ENCODE measurements at regions not wholly inside any gene's neighbourhood (a gene's known extent, or its start where the extent isn't known, plus 50 kb on each side); places are given as distances from the start of the nearest gene placed in this dataset.

- Mint-ChIP-seq H3K9me3 (no peaks in the 10 kb centered on the region), H3K4me1 (ENCODE audit: low read depth) (no peaks in the 10 kb centered on the region), H3K27me3 (ENCODE audit: low read depth) (no peaks in the 10 kb centered on the region), H3K36me3 (ENCODE audit: insufficient read depth) (no peaks in the 10 kb centered on the region), H3K4me3 (no peak overlapping the region)
- no peak for DNase-seq
- no peak for ATAC-seq
Observed at GRCh38 chr5:17146280-17146841, 71.1 kb upstream of the BASP1 start.

- ATAC-seq (no peak), DNase-seq (no peak)
- H3K36me3 Mint-ChIP-seq (ENCODE audit: insufficient read depth): no peaks in the 10 kb centered on the region
- no peaks in the 10 kb centered on the region for H3K9me3 Mint-ChIP-seq
- H3K27me3 Mint-ChIP-seq (ENCODE audit: low read depth): no peaks in the 10 kb centered on the region
- H3K4me1 Mint-ChIP-seq (ENCODE audit: low read depth): no peaks in the 10 kb centered on the region
- H3K4me3 Mint-ChIP-seq: no peak overlapping the region
Observed at GRCh38 chr5:17147170-17147569, 70.3 kb upstream of the BASP1 start.

- no peak for DNase-seq
- Mint-ChIP-seq H3K4me3 (no peak overlapping the region), H3K4me1 (ENCODE audit: low read depth) (no peaks in the 10 kb centered on the region), H3K36me3 (ENCODE audit: insufficient read depth) (no peaks in the 10 kb centered on the region), H3K27me3 (ENCODE audit: low read depth) (no peaks in the 10 kb centered on the region), H3K9me3 (no peaks in the 10 kb centered on the region)
- ATAC-seq: no peak
Observed at GRCh38 chr5:17147617-17148016, 69.8 kb upstream of the BASP1 start.

GRCh38 chr5:17148481-17148880, 69.0 kb upstream of the BASP1 start:
- ATAC-seq (no peak), DNase-seq (no peak)
- Mint-ChIP-seq H3K4me3 (no peak overlapping the region), H3K4me1 (ENCODE audit: low read depth) (no peaks in the 10 kb centered on the region), H3K36me3 (ENCODE audit: insufficient read depth) (no peaks in the 10 kb centered on the region), H3K27me3 (ENCODE audit: low read depth) (no peaks in the 10 kb centered on the region), H3K9me3 (no peaks in the 10 kb centered on the region)

- H3K4me1 Mint-ChIP-seq (ENCODE audit: low read depth): no peaks in the 10 kb centered on the region
- no peaks in the 10 kb centered on the region for H3K36me3 Mint-ChIP-seq (ENCODE audit: insufficient read depth)
- no peaks in the 10 kb centered on the region for H3K9me3 Mint-ChIP-seq
- DNase-seq (no peak), ATAC-seq (no peak)
- no peak overlapping the region for H3K4me3 Mint-ChIP-seq
- no peaks in the 10 kb centered on the region for H3K27me3 Mint-ChIP-seq (ENCODE audit: low read depth)
Observed at GRCh38 chr5:17149786-17150185, 67.6 kb upstream of the BASP1 start.

GRCh38 chr5:17150531-17150930, 66.9 kb upstream of the BASP1 start:
- no peak for DNase-seq
- H3K36me3 Mint-ChIP-seq (ENCODE audit: insufficient read depth): no peaks in the 10 kb centered on the region
- H3K4me1 Mint-ChIP-seq (ENCODE audit: low read depth): no peaks in the 10 kb centered on the region
- no peak overlapping the region for H3K4me3 Mint-ChIP-seq
- ATAC-seq: no peak
- no peaks in the 10 kb centered on the region for H3K27me3 Mint-ChIP-seq (ENCODE audit: low read depth)
- H3K9me3 Mint-ChIP-seq: no peaks in the 10 kb centered on the region

GRCh38 chr5:17151686-17152085, 65.7 kb upstream of the BASP1 start:
- Mint-ChIP-seq H3K9me3 (no peaks in the 10 kb centered on the region), H3K36me3 (ENCODE audit: insufficient read depth) (no peaks in the 10 kb centered on the region), H3K4me3 (no peak overlapping the region), H3K27me3 (ENCODE audit: low read depth) (no peaks in the 10 kb centered on the region), H3K4me1 (ENCODE audit: low read depth) (no peaks in the 10 kb centered on the region)
- ATAC-seq (no peak), DNase-seq (no peak)

GRCh38 chr5:17154211-17154996, 63.0 kb upstream of the BASP1 start:
- H3K27me3 Mint-ChIP-seq (ENCODE audit: low read depth): no peaks in the 10 kb centered on the region
- DNase-seq: no peak
- H3K4me1 Mint-ChIP-seq (ENCODE audit: low read depth): no peaks in the 10 kb centered on the region
- no peaks in the 10 kb centered on the region for H3K9me3 Mint-ChIP-seq
- H3K36me3 Mint-ChIP-seq (ENCODE audit: insufficient read depth): no peaks in the 10 kb centered on the region
- H3K4me3 Mint-ChIP-seq: no peak overlapping the region
- ATAC-seq: no peak

GRCh38 chr5:17156463-17156862, 61.0 kb upstream of the BASP1 start:
- no peaks in the 10 kb centered on the region for H3K27me3 Mint-ChIP-seq (ENCODE audit: low read depth)
- H3K9me3 Mint-ChIP-seq: no peaks in the 10 kb centered on the region
- H3K36me3 Mint-ChIP-seq (ENCODE audit: insufficient read depth): no peaks in the 10 kb centered on the region
- ATAC-seq: no peak
- H3K4me1 Mint-ChIP-seq (ENCODE audit: low read depth): no peaks in the 10 kb centered on the region
- no peak overlapping the region for H3K4me3 Mint-ChIP-seq
- no peak for DNase-seq

- Mint-ChIP-seq H3K27me3 (ENCODE audit: low read depth) (no peaks in the 10 kb centered on the region), H3K9me3 (no peaks in the 10 kb centered on the region), H3K4me1 (ENCODE audit: low read depth) (no peaks in the 10 kb centered on the region), H3K36me3 (ENCODE audit: insufficient read depth) (no peaks in the 10 kb centered on the region), H3K4me3 (no peak overlapping the region)
- DNase-seq (no peak), ATAC-seq (no peak)
Observed at GRCh38 chr5:17157294-17157693, 60.1 kb upstream of the BASP1 start.

GRCh38 chr5:17157916-17158529, 59.4 kb upstream of the BASP1 start:
- Mint-ChIP-seq H3K27me3 (ENCODE audit: low read depth) (no peaks in the 10 kb centered on the region), H3K36me3 (ENCODE audit: insufficient read depth) (no peaks in the 10 kb centered on the region), H3K4me3 (no peak overlapping the region), H3K9me3 (no peaks in the 10 kb centered on the region), H3K4me1 (ENCODE audit: low read depth) (no peaks in the 10 kb centered on the region)
- ATAC-seq: no peak
- DNase-seq: no peak

GRCh38 chr5:17160756-17161040, 56.7 kb upstream of the BASP1 start:
- H3K36me3 Mint-ChIP-seq (ENCODE audit: insufficient read depth): no peaks in the 10 kb centered on the region
- ATAC-seq: no peak
- no peaks in the 10 kb centered on the region for H3K27me3 Mint-ChIP-seq (ENCODE audit: low read depth)
- H3K9me3 Mint-ChIP-seq: no peaks in the 10 kb centered on the region
- H3K4me1 Mint-ChIP-seq (ENCODE audit: low read depth): no peaks in the 10 kb centered on the region
- no peak for DNase-seq
- H3K4me3 Mint-ChIP-seq: no peak overlapping the region

GRCh38 chr5:17161662-17162061, 55.8 kb upstream of the BASP1 start:
- DNase-seq (no peak), ATAC-seq (no peak)
- Mint-ChIP-seq H3K9me3 (no peaks in the 10 kb centered on the region), H3K4me1 (ENCODE audit: low read depth) (no peaks in the 10 kb centered on the region), H3K4me3 (no peak overlapping the region), H3K27me3 (ENCODE audit: low read depth) (no peaks in the 10 kb centered on the region), H3K36me3 (ENCODE audit: insufficient read depth) (no peaks in the 10 kb centered on the region)

- Mint-ChIP-seq H3K27me3 (ENCODE audit: low read depth) (no peaks in the 10 kb centered on the region), H3K4me1 (ENCODE audit: low read depth) (no peaks in the 10 kb centered on the region), H3K36me3 (ENCODE audit: insufficient read depth) (no peaks in the 10 kb centered on the region), H3K9me3 (no peaks in the 10 kb centered on the region), H3K4me3 (no peak overlapping the region)
- no peak for ATAC-seq
- DNase-seq: no peak
Observed at GRCh38 chr5:17163221-17163620, 54.2 kb upstream of the BASP1 start.

GRCh38 chr5:17167171-17167891, 50.1 kb upstream of the BASP1 start:
- DNase-seq (no peak), ATAC-seq (no peak)
- Mint-ChIP-seq H3K27me3 (ENCODE audit: low read depth) (peaks cover 2% of the 10 kb centered on the region), H3K36me3 (ENCODE audit: insufficient read depth) (no peaks in the 10 kb centered on the region), H3K9me3 (no peaks in the 10 kb centered on the region), H3K4me3 (no peak overlapping the region), H3K4me1 (ENCODE audit: low read depth) (no peaks in the 10 kb centered on the region)
